ENCODE measurements at regions not wholly inside any gene's neighbourhood (a gene's known extent, or its start where the extent isn't known, plus 50 kb on each side); places are given as distances from the start of the nearest gene placed in this dataset.
A peak's percentile ranks its signal among the peaks of the same experiment; 100 is the strongest.

- intact Hi-C loops (cut with DNase I; ENCODE audit: low total_unique reads): no loop called here
- H3K4me1 ChIP-seq: peaks cover 14 to 50% (median 19%) of the 10 kb centered on the region in 4 donors
- H3K4me3 ChIP-seq: no peak overlapping the region
- H3K27ac ChIP-seq: peak overlapping the region in 4 of 5 donors; percentile 37 to 80 (median 68)
- DNase-seq: peak in 1 of 2 donors; percentile 16
- WGBS, 5 donors: 80 to 91% (median 88%) methylated on average over 7 of the region's 7 CpGs
- TF ChIP-seq POLR2AphosphoS5 (IDR thresholded peaks at IDR 0.05): no peak
- TF ChIP-seq EP300 (IDR thresholded peaks at IDR 0.05): no peak
- no peak for TF ChIP-seq POLR2A (IDR thresholded peaks at IDR 0.05)
- H3K36me3 ChIP-seq: no peaks in the 10 kb centered on the region
- H3K9me3 ChIP-seq: no peaks in the 10 kb centered on the region
- H3K27me3 ChIP-seq: no peaks in the 10 kb centered on the region
These were observed 202.4 kb downstream of the SEC14L1 start for GRCh38 chr17:77343031-77343800.

GRCh38 chr17:77344038-77344437 is 203.3 kb downstream of the SEC14L1 start:
- Histone ChIP-seq H3K27ac (no peak overlapping the region), H3K36me3 (no peaks in the 10 kb centered on the region), H3K4me1 (peaks cover 14 to 53% (median 19%) of the 10 kb centered on the region in 4 donors), H3K27me3 (no peaks in the 10 kb centered on the region), H3K9me3 (no peaks in the 10 kb centered on the region), H3K4me3 (no peak overlapping the region)
- 92 to 98% (median 98%) methylated on average over 5 of the region's 5 CpGs for WGBS, 5 donors
- TF ChIP-seq POLR2A (IDR thresholded peaks at IDR 0.05) (no peak), POLR2AphosphoS5 (IDR thresholded peaks at IDR 0.05) (no peak), CTCF (IDR thresholded peaks at IDR 0.05) (no peak), EP300 (IDR thresholded peaks at IDR 0.05) (no peak)
- intact Hi-C loops (cut with DNase I; ENCODE audit: low total_unique reads): no loop called here
- no peak for DNase-seq

GRCh38 chr17:77345260-77345910 is 204.6 kb downstream of the SEC14L1 start:
- peak in 1 of 2 donors; percentile 14 for DNase-seq
- H3K27ac ChIP-seq: no peak overlapping the region
- 91 to 97% (median 94%) methylated on average over 9 of the region's 9 CpGs for WGBS, 5 donors

GRCh38 chr17:77346765-77347164 is 206.0 kb downstream of the SEC14L1 start:
- 93 to 100% (median 96%) methylated on average over 3 of the region's 3 CpGs for WGBS, 5 donors
- no peak for DNase-seq
- Histone ChIP-seq H3K4me1 (peaks cover 22 to 56% (median 29%) of the 10 kb centered on the region in 4 donors), H3K4me3 (no peak overlapping the region), H3K27me3 (no peaks in the 10 kb centered on the region), H3K36me3 (no peaks in the 10 kb centered on the region), H3K27ac (no peak overlapping the region), H3K9me3 (no peaks in the 10 kb centered on the region)
- intact Hi-C loops (cut with DNase I; ENCODE audit: low total_unique reads): no loop called here
- no peak for TF ChIP-seq POLR2AphosphoS5 (IDR thresholded peaks at IDR 0.05)
- TF ChIP-seq POLR2A (IDR thresholded peaks at IDR 0.05): no peak
- no peak for TF ChIP-seq CTCF (IDR thresholded peaks at IDR 0.05)
- TF ChIP-seq EP300 (IDR thresholded peaks at IDR 0.05): no peak

More at GRCh38 chr17:77345260-77345910, 204.6 kb downstream of the SEC14L1 start:
- TF ChIP-seq POLR2AphosphoS5 (IDR thresholded peaks at IDR 0.05) (no peak), EP300 (IDR thresholded peaks at IDR 0.05) (no peak), CTCF (IDR thresholded peaks at IDR 0.05) (no peak), POLR2A (IDR thresholded peaks at IDR 0.05) (no peak)
- no peaks in the 10 kb centered on the region for H3K36me3 ChIP-seq
- H3K4me3 ChIP-seq: no peak overlapping the region
- H3K27me3 ChIP-seq: no peaks in the 10 kb centered on the region
- H3K4me1 ChIP-seq: peaks cover 18 to 56% (median 25%) of the 10 kb centered on the region in 4 donors
- intact Hi-C loops (cut with DNase I; ENCODE audit: low total_unique reads): no loop called here
- H3K9me3 ChIP-seq: no peaks in the 10 kb centered on the region

Data from stomach (tissue), 8 donors.